COLO668 (cell line): ENCODE measurements at regions not wholly inside any gene's neighbourhood (a gene's known extent, or its start where the extent isn't known, plus 50 kb on each side); places are given as distances from the start of the nearest gene placed in this dataset.
A peak's percentile ranks its signal among the peaks of the same experiment; 100 is the strongest.
"Not testable (repeated sequence)": the region's sequence is repeated elsewhere in the genome, so short reads cannot be mapped to it uniquely, and the experiment has no call there.

Experiments used
- DNase-seq: peaks from one replicate; lab custom pipeline; 2025; ENCODE audit not compliant: unreplicated experiment; lab: John Stamatoyannopoulos, UW

- no peak for DNase-seq
These were observed 107.2 kb upstream of the LYZL2 start for GRCh38 chr10:30736685-30737232.

- no peak for DNase-seq
These were observed 105.3 kb upstream of the LYZL2 start for GRCh38 chr10:30734901-30735300.

- DNase-seq, result no peak
These were observed 103.1 kb upstream of the LYZL2 start for GRCh38 chr10:30732671-30733070.

GRCh38 chr10:30731963-30732362 is 102.4 kb upstream of the LYZL2 start:
- no peak for DNase-seq

DNA sequence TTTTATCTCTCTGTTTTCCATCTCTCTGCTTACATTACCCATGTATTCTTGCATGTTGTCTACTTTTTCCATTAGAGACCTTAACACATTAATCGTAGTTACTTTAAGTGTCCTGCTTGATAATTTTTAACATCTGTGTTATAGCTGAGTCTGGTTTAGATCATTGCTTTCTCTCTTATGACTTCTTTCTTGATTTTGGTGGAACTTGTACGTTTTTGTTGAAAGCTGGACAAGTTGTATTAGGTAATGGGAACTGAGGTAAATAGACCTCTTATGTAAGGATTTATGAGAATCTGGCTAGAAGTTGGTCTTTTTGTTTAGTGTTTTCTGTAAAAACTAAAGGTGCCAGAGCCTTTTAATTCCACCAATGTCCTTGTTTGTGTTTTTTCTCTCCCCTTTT is 100.8 kb upstream of the LYZL2 start:
- DNase-seq, result no peak

DNA sequence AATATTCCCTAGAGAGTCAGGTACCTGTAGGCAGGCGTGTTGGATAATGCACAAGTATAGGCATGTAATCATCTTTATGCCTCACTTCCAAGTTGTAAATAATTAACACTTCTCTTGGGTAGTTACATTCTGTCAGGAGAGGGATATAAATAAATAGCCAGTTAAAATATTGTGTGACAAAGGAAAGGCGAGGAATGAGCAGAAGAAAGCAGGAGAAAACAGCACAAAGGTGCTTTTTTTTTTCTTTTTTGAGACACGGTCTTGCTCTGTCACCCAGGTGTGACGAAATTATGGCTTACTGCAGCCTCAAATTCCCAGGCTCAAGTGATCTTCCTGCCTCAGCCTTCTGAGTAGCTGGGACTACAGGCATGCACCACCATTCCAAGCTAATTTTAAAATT is 99.2 kb upstream of the LYZL2 start:
- no peak for DNase-seq

- DNase-seq, result no peak
These were observed 98.6 kb upstream of the LYZL2 start for GRCh38 chr10:30728127-30728526.

- no peak for DNase-seq
These were observed 98.0 kb upstream of the LYZL2 start for GRCh38 chr10:30727524-30727923.

GRCh38 chr10:30726783-30727414 is 97.3 kb upstream of the LYZL2 start:
- DNase-seq, result peak; percentile 64

GRCh38 chr10:30725661-30726060 is 96.1 kb upstream of the LYZL2 start:
- no peak for DNase-seq

- no peak for DNase-seq
These were observed 94.7 kb upstream of the LYZL2 start for GRCh38 chr10:30724296-30724695.

GRCh38 chr10:30722956-30723620 is 93.5 kb upstream of the LYZL2 start:
- DNase-seq, result no peak

DNA sequence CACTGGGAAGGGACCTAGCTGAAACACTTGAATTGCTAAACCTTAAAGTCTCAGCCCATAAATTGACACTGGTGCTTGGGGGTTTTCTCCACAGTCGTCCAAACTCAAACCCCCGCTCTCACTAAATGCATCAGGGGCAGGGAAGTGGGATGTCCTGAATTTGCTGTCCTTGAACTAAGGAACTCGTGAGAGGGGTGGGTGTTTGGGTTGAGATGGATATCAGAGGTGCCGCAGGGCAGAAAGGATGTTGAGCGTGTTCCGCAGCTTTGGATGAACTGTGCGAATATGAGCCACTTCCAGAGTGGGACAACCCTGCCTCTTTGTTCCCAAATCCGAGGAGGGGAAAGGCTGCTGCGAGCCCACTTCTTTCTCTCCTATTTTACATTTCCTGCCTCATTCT is 90.3 kb upstream of the LYZL2 start:
- no peak for DNase-seq

DNA sequence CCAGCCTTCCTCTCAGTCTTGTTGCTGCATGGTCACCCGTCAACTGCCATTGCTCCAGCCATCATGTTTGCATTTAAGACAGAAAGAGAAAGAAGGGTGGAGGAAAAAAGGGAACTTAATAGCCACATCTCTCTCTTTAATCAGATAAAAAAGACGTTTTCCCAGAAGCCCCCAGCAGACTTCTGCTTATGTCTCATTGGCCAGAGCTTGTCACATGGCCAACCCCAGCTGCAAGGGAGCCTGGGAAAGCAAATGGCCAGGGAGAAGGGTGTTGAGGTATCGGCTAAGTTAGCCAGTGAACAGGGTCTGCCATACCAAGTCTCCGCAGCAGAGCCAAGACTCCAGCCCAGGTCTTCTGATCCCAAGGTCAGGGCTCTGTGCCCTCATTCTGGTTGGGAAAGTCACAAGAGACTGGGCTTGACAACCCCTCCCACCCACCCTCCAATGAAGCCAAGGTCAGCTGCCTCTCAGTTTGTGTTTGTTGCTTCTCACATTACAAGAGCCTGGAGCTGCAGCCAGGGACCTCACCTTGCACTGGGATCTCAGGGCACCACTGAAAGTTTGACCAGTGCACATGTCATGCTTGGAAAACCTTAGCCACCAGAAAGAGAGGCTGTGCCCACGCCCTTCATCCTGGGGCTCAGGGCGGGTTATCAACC is 80.3 kb upstream of the LYZL2 start:
- DNase-seq, result no peak

DNA sequence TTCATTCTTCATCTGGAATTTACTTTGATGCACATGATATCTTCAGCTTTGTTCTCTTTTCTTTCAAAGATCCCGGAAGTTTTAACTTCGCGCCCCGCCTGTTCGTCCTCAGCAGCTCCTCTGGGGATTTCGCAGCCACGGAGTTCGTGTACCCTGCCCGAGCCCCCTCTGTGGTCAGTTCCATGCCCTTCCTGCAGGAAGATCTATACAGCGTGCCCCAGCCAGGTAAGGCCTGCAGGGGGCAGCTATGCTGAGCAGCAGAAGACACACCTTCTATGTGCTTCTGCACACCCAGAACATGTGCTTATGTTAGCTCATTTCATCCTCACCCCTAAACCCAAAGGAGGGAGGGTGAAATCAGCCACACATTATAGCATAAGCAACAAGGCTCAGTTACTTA is 79.7 kb upstream of the LYZL2 start:
- DNase-seq, result no peak

- no peak for DNase-seq
These were observed 78.7 kb upstream of the LYZL2 start for GRCh38 chr10:30708234-30708633.

GRCh38 chr10:30706189-30706588 is 76.6 kb upstream of the LYZL2 start:
- not testable (repeated sequence) for DNase-seq

DNA sequence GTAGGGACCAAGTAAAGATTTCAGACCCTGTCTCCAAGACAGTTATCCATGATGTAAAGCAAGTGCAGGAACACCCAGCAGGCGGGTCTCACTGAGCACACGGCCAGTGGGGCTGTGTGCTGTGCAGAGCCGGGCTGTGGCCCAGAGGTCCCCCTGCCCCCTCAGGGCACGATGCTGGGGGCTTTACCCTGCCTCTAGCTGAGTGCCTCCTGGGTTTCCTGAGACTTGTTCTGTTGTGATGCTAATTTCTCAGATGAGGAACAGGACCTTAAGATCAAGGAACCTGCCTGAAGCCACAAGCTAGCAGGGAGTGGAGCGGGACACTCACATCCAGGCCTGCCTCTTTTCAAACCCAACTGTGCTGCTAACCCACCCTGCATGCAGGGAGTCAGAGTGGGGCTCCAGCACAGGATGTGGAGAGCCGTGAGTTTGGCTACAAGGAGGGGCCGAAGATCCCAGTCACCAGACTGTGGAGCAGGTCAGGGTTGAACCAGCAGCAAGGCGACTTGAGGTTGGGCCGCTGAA is 76.1 kb upstream of the LYZL2 start:
- DNase-seq, result no peak

- peak; percentile 8 for DNase-seq
These were observed 75.6 kb upstream of the LYZL2 start for GRCh38 chr10:30705101-30705624.

DNA sequence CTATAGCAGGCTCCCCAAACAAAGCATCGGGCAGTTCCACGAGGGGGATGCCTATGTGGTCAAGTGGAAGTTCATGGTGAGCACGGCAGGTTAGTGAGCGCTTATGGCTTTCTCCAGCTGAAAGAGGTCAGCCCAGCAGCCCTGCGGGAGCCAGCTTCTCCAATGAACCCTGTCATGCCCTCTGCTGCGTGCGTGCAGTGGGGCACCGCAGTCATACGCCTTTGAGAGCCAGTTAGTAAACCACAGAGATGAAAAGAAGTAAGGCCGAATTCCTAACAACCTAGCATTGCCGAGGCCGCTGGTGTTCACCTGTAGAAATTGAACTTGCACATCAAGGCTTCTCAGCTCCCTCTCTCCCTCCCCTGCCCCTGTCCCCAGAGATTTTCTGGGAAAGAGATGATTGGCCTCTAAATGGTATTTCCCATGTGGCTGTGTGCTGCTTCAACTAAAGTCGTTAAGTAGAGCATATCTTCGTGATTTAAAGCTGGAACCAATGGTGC is 75.1 kb upstream of the LYZL2 start:
- not testable (repeated sequence) for DNase-seq

DNA sequence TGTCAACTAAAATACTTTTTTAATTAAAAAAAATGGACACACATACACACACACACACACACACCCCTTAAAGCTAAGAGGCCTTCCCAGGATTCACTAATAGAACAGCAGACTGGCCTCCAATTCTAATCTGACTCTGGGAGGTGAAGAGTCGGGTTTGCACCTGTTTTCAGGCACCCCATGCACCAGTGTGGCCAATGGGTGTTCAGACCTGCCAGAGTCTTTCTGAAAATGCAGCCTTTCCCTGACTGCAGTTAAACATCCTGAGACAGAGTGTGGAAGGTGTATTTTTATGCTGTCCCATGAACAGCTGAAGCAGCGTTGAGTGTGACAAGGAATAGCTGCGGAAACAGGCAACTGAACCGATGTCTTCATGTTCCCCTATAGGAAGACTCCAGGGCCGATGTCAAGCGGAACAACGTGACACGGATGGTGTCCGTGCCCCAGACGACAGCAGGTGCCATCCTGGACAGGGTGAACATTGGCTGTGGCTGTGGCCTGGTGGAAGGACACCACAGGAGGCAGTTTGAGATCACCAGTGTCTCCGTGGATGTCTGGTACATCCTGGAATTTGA is 74.6 kb upstream of the LYZL2 start:
- no peak for DNase-seq
